Endothelial cell of umbilical vein (primary cell): ENCODE measurements at regions not wholly inside any gene's neighbourhood (a gene's known extent, or its start where the extent isn't known, plus 50 kb on each side); places are given as distances from the start of the nearest gene placed in this dataset.

Experiments
- FOS ChIP-seq: IDR thresholded peaks from 2 replicates; pipeline ENCODE4 v1.6.1; 2011; ENCODE audit warnings: mild to moderate bottlenecking, low read length, moderate library complexity, borderline replicate concordance; ENCODE audit not compliant: insufficient read depth
- POLR2A ChIP-seq: IDR thresholded peaks from 2 replicates; pipeline ENCODE4 v1.6.1; 2012; ENCODE audit warnings: low read depth, mild to moderate bottlenecking, control low read depth, low read length
- POLR2AphosphoS5 ChIP-seq: IDR thresholded peaks from 2 replicates; pipeline ENCODE4 v1.6.1; 2012; ENCODE audit warnings: low read depth, mild to moderate bottlenecking, control low read depth, low read length, moderate library complexity; ENCODE audit not compliant: insufficient read depth
- TF ChIP-seq, protein P1 (sequence below), 2 donors: IDR thresholded peaks; 1 replicate in 1 of 2; 2 replicates in 1 of 2; pipeline ENCODE4 v1.5.1; 2011; ENCODE audit warnings: low read length in 2 of 2, mild to moderate bottlenecking in 2 of 2, moderate library complexity in 2 of 2, control low read depth in 1 of 2, inconsistent platforms in 1 of 2, low read depth in 1 of 2; ENCODE audit not compliant: insufficient read depth in 1 of 2; ENCODE audit errors: extremely low read depth in 1 of 2
- TF ChIP-seq, protein P2 (sequence below): IDR thresholded peaks from 2 replicates; pipeline ENCODE4 v1.6.1; 2011; ENCODE audit not compliant: insufficient read depth, insufficient read length

DNA sequence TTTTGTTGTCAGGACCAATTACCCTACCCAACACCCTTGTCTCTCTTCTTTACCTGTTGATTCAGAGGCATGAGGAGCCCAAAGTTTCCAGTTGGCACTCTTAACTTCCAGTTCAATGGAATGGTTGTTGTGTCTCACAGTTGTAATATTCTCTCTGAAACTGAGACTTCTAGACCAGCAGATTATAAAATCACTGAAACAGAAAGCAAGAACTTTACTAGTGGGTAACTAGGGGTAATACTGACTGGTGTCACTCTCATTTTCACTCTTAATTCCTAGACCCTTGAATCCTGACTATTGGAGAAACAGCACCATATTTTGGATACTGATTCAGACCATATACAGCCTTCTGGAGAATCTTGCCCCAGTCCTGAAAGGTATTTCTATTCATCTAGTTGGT is 140.2 kb upstream of the MMS22L start:
- TF ChIP-seq, protein P1, sequence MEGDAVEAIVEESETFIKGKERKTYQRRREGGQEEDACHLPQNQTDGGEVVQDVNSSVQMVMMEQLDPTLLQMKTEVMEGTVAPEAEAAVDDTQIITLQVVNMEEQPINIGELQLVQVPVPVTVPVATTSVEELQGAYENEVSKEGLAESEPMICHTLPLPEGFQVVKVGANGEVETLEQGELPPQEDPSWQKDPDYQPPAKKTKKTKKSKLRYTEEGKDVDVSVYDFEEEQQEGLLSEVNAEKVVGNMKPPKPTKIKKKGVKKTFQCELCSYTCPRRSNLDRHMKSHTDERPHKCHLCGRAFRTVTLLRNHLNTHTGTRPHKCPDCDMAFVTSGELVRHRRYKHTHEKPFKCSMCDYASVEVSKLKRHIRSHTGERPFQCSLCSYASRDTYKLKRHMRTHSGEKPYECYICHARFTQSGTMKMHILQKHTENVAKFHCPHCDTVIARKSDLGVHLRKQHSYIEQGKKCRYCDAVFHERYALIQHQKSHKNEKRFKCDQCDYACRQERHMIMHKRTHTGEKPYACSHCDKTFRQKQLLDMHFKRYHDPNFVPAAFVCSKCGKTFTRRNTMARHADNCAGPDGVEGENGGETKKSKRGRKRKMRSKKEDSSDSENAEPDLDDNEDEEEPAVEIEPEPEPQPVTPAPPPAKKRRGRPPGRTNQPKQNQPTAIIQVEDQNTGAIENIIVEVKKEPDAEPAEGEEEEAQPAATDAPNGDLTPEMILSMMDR (IDR thresholded peaks at IDR 0.05; ENCODE audit: extremely low read depth in 1 of 2, insufficient read depth in 1 of 2, low read depth in 1 of 2, low read length in 2 of 2): no peak
- TF ChIP-seq POLR2A (no peak), FOS (no peak), POLR2AphosphoS5 (no peak)
- TF ChIP-seq, protein P2, sequence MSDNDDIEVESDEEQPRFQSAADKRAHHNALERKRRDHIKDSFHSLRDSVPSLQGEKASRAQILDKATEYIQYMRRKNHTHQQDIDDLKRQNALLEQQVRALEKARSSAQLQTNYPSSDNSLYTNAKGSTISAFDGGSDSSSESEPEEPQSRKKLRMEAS: no peak
